Fibroblast of skin of left biceps (primary cell): ENCODE measurements at regions not wholly inside any gene's neighbourhood (a gene's known extent, or its start where the extent isn't known, plus 50 kb on each side); places are given as distances from the start of the nearest gene placed in this dataset.
"Not testable (repeated sequence)": the region's sequence is repeated elsewhere in the genome, so short reads cannot be mapped to it uniquely, and the experiment has no call there.

ENCODE experiments used
- DNase-seq, 2 experiments: peaks; one replicate each; pipeline ENCODE4 v3.0.0-alpha.2; 2013; ENCODE audit warnings: low read depth in 2 of 2

DNA sequence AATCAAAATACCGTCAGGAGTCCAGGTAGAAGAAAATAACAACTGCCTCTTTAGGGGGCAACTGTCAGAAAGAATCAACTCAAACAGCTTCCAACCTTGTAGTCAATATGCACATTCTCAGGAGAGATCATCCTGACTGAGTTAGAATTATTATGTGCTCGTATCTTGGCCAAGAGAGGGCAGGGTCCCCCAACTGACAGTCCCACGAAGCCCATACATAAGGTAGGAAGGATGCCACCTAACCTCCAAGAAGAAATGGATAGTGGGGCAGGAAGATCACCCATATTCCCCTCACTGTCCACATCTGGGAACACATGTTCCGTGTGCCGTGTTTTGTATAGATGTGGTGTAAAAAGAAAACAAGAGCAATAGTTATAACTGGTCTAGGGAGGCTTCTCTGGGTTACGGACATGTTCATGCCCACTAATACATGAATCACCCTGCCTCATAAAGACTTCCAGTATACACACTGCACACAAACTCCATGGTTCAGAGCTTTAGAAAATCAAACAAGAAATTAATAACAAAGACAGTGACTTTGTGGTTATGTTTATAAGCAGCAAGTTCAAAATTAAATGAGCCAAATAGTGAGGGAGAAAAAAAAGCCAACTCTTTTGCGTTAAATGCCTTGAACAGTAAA, 295.6 kb downstream of the FGFR2 start:
- no peak for DNase-seq

DNA sequence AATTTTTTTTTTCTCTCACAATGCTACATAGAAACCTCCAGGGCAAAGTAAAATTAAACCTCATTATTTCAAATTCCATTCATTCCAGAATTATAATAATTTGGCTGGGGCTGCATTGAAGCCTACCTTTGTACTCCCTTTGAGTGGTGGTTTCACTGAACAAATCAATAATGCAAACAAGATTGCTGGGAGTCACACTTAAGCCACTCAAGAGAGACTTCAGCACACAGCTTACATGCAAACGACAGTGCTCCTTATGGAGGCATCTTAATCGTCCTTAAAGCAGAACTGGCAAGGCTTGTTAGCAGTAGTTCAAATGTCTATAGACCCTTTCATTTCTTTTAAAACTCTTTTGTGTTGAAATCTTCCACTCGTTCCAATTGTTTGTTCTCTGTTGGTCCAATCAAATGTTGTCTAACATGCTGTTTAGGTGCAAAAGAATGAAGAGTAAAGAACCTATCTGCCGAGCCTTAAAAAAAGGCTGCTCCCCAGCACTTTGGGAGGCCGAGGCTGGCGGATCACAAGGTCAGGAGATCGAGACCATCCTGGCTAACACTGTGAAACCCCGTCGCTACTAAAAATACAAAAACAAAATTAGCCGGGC, 294.9 kb downstream of the FGFR2 start:
- no peak for DNase-seq

DNA sequence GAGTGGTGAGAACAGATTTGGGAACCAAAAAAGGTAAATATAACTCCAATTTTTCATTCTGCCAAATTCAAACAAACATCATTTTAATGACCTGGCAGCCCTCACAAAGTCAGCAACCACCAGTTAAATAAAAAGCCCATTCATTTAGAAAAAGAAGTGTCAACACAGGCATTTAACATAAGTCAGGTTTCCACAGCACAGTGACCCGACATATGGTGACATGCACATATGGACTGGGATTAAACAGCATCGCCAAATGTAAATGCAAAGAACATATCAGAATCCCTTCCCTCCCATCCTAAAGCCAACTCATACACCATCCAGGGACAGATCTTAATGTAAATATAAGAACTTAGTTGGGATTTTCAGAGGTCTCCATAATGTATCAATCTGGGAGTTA, 293.2 kb downstream of the FGFR2 start:
- DNase-seq, result no peak

GRCh38 chr10:121306159-121306673, 292.0 kb downstream of the FGFR2 start:
- no peak for DNase-seq

DNA sequence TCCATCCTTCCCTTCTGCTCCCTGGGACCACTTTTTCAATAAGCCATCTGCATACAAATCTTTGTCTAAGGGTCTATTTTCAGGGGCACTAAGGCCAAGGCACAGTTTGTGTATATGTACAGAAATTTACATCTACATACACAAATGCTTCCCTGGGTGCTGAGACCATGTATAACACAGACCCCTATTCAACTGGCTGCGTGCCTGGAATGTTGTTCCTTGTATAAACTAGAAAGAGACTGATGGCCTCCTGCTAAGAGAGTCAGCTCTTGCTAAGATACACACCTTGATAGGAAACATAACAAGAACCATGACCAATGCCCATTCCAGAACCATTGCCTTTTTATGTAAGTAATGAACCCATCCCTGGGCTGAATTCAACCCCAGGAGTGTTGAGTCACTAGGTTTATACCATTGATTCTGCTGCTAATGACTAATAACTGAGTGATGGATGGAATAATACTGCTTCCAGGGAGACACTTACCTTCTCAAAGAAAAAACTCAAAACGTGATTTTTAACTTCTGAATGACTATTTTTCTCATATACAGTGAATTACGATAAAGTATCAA, 290.7 kb downstream of the FGFR2 start:
- DNase-seq, result no peak

GRCh38 chr10:121308020-121308419, 290.2 kb downstream of the FGFR2 start:
- no peak for DNase-seq

DNA sequence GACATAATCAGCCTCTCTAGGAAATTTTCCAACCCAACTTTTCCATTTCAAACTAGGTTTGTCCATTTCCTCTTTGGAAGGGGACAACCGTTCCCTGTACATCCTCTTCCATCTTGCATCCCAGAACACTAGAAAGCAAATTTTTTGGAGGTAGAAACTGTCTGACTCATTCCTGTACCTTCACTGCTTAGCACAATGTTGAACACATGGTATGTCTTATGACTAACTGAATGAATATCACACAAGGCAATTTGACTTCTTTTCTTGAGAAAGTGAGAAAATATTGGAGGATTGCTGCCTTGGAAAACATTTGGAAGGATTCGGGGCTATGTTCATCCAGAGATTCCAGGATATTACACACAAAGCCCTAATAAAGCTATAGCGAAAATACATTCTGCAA, 289.1 kb downstream of the FGFR2 start:
- DNase-seq, result no peak

DNA sequence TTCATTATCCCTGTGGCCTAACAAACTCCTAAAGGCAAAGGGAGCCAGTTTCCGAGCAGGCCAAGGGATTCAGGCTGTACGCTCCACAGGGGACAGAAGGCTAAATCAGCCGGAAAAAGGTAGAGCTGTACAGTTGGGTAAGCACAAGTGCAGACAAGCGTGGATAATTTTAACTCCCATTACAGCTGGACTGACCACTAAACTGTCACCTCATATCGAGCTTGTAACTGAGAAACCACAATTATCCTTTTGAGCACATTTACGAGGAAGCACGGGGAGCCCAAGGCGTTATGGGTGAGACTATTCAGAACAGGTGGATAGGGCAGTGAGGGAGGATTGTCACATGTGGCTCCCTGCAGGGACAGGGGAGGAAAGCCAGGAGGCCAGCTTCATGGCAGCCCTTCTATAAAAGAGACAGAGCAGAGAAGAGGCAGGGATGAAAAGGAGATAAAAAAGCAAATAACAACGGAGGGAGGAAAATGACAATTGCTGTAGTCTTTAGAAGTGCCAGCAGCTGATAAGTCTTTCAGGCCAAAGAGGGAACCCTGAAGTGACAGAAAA, 288.0 kb downstream of the FGFR2 start:
- DNase-seq, result no peak

DNA sequence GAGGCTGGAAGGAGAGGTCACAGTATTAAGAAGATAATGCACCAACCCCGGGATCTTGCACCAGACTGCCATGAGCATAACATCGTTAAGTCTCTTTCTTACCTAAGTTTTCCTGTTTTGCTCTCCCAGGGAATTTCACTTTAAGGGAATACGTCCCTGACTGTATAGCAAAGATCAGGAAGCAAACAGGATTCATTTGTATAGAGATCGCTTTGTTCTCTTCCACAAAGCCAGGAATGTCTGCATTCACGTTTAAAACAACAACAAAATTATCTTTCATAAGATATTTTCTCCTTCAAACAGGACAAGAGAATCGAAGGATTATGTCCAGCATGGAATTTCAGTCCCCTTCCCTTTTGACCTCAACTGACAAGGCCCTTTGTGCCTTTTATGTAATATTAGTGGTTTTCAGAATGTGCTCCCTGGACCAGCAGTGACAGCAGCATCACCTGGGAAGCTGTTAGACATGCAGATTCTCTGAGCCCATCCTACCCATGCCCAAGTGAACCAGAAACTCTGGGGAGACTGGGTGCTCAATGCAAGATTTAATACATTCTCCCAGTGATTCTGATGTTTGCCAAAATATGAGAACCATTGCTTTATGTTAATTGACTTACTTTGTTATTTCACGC, 286.3 kb downstream of the FGFR2 start:
- no peak for DNase-seq

- DNase-seq, result no peak
These were observed 285.7 kb downstream of the FGFR2 start for GRCh38 chr10:121312587-121312986.

GRCh38 chr10:121313119-121313875, 284.9 kb downstream of the FGFR2 start:
- DNase-seq, result no peak

DNA sequence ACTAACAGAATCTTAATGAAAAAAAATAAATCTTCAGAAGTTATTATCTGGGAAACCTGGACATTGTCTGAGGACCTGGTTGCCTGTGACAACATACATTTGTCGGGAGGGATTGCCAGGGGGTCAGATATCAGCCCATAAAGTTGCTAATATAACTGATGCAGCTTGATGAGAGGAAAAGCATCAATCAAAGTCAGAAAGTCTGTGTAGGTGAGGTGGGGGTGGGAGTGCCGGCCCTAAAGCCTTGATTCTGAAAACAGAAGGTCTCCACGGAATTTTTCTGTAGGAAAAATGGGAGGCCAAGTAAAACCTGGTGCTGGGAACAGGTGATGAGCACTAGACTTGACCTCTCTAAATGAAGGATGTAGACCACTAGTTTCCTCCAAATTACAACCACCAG, 281.8 kb downstream of the FGFR2 start:
- no peak for DNase-seq

DNA sequence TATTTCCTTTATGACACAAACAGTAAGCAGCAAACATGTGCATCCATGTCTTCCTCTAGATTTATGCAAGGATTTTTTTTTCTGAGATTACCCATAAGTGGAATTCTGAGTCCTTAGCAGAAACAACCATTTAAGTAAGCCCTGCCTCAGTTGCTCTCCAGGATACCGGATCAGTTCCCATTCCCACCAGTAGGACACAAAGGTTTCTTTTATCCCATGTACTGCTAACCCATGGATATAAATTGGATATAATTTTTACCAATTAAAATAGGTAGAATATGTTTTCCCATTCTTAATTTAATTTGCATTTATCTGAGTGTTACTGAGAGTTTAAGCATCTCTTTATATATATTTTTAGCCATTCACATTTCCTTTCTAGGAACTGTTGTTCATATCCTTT, 280.9 kb downstream of the FGFR2 start:
- DNase-seq, result no peak

DNA sequence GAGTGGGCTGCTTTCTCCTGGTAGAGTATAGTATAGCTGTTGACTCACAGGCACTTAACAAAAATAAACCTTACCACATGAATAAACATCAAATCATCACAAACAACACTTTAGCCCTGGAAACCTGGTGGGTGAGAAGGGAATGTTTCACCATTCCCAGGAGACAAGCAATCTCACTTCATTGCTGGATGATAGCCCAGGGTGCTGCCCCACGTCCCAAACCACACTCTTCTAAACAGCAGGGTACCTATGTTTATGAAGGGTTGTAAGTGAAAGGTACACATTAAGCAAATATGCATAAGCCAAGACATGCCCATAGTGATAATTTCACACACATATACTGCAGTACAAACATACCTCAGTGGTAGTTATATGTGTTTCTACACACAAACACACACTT, 276.2 kb downstream of the FGFR2 start:
- DNase-seq, result no peak

- DNase-seq, result no peak
These were observed 275.5 kb downstream of the FGFR2 start for GRCh38 chr10:121322776-121323175.

- DNase-seq, result no peak
These were observed 274.8 kb downstream of the FGFR2 start for GRCh38 chr10:121323443-121323842.

GRCh38 chr10:121324678-121325213, 273.5 kb downstream of the FGFR2 start:
- DNase-seq, result no peak

GRCh38 chr10:121325490-121326231, 272.6 kb downstream of the FGFR2 start:
- DNase-seq, result no peak

DNA sequence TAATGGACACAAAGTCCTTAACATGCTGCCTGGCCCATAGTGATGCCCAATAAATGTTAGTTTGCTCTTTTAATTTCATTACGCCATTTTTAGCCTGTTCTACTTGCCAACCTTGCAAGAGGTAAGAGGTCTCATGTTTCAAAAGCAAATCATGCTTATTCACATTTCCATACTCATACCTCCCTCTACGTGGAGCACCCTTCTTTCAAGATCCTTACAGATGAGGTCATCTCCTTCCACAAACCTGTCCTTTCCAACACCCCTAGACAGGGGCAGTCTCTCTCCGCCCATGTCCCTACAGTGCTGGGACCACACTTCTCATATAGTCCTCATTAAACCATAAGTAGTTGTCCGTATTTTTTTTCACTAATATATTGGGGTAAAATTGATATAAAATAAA, 271.3 kb downstream of the FGFR2 start:
- no peak for DNase-seq

DNA sequence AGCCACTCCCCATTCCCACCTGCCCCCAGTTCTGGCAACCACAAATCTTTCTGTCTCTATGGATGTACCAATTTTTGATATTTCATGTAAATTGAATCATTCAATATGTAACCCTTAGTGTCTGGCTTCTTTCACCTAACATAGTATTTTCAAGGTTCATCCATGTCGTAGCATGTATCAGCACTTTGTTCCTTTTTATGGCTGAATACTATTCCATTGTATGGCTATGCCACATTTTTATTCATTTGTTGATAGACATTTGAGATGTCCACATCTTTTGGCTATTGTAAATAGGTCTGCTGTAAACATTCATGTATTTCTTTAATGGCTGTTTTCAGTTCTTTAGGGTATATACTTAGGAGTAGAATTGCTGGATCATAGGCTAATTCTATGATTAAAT, 270.5 kb downstream of the FGFR2 start:
- no peak for DNase-seq

DNA sequence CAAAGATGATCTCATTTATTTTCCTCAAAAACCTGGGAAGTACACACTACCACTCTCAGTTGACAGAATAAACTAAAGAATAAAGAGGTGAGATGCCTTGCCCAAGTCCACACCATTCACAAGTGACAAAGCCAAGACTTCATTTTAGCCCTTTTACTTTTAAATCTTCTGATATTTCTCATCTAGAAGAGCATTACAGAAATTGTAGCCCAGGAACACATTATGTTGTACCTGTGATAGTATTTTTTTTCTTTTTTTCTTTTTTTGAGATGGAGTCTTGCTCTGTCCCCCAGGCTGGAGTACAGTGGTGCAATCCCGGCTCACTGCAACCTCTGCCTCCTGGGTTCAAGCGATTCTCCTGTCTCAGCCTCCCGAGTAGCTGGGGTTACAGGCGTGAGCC, 268.6 kb downstream of the FGFR2 start:
- not testable (repeated sequence) for DNase-seq
